ENCODE measurements at regions not wholly inside any gene's neighbourhood (a gene's known extent, or its start where the extent isn't known, plus 50 kb on each side); places are given as distances from the start of the nearest gene placed in this dataset.

- Histone ChIP-seq H3K27ac (replicated peaks) (no peak overlapping the region), H3K27me3 (ENCODE audit: insufficient read depth, poor library complexity, severe bottlenecking) (peaks cover 3% of the 10 kb centered on the region), H3K4me3 (replicated peaks; ENCODE audit: insufficient read depth, low read length) (no peak overlapping the region)
- peak in 1 of 2 experiments; percentile 7 for DNase-seq (ENCODE audit: low read depth in 1 of 2, low spot score in 1 of 2)
- TF ChIP-seq SPI1 (IDR thresholded peaks at IDR 0.05; ENCODE audit: borderline replicate concordance, low read depth) (no peak), GABPA (IDR thresholded peaks at IDR 0.05; ENCODE audit: low read depth) (no peak), REST (IDR thresholded peaks at IDR 0.05; ENCODE audit: insufficient replicate concordance, low read depth) (no peak)
Observed at GRCh38 chr12:100675432-100675831, 101.9 kb downstream of the GAS2L3 start.

- no peak overlapping the region for H3K27ac ChIP-seq (replicated peaks)
- no peak for DNase-seq (ENCODE audit: low read depth in 1 of 2, low spot score in 1 of 2)
- no peaks in the 10 kb centered on the region for H3K27me3 ChIP-seq (ENCODE audit: insufficient read depth, poor library complexity, severe bottlenecking)
- TF ChIP-seq SPI1 (IDR thresholded peaks at IDR 0.05; ENCODE audit: borderline replicate concordance, low read depth) (no peak), REST (IDR thresholded peaks at IDR 0.05; ENCODE audit: insufficient replicate concordance, low read depth) (no peak), POLR2AphosphoS5 (IDR thresholded peaks at IDR 0.05; ENCODE audit: low read depth) (no peak), CTCF (IDR thresholded peaks at IDR 0.05; ENCODE audit: insufficient read depth, low read length) (no peak)
- H3K4me3 ChIP-seq (replicated peaks; ENCODE audit: insufficient read depth, low read length) = no peak overlapping the region
Observed at GRCh38 chr12:100681074-100681473, 107.6 kb downstream of the GAS2L3 start.

- DNase-seq (ENCODE audit: low read depth in 1 of 2, low spot score in 1 of 2) = no peak
- no peaks in the 10 kb centered on the region for H3K27me3 ChIP-seq (ENCODE audit: insufficient read depth, poor library complexity, severe bottlenecking)
- no peak overlapping the region for H3K4me3 ChIP-seq (replicated peaks; ENCODE audit: insufficient read depth, low read length)
- H3K27ac ChIP-seq (replicated peaks) = no peak overlapping the region
- TF ChIP-seq REST (IDR thresholded peaks at IDR 0.05; ENCODE audit: insufficient replicate concordance, low read depth) (no peak), CTCF (IDR thresholded peaks at IDR 0.05; ENCODE audit: insufficient read depth, low read length) (no peak), SPI1 (IDR thresholded peaks at IDR 0.05; ENCODE audit: borderline replicate concordance, low read depth) (no peak), GABPA (IDR thresholded peaks at IDR 0.05; ENCODE audit: low read depth) (no peak), POLR2AphosphoS5 (IDR thresholded peaks at IDR 0.05; ENCODE audit: low read depth) (no peak)
Observed at GRCh38 chr12:100682178-100682577, 108.7 kb downstream of the GAS2L3 start.

GRCh38 chr12:100687686-100688085, 106.9 kb upstream of the ANO4 start:
- TF ChIP-seq POLR2AphosphoS5 (IDR thresholded peaks at IDR 0.05; ENCODE audit: low read depth) (no peak), REST (IDR thresholded peaks at IDR 0.05; ENCODE audit: insufficient replicate concordance, low read depth) (no peak), SPI1 (IDR thresholded peaks at IDR 0.05; ENCODE audit: borderline replicate concordance, low read depth) (no peak), GABPA (IDR thresholded peaks at IDR 0.05; ENCODE audit: low read depth) (no peak), CTCF (IDR thresholded peaks at IDR 0.05; ENCODE audit: insufficient read depth, low read length) (no peak)
- no peak overlapping the region for H3K4me3 ChIP-seq (replicated peaks; ENCODE audit: insufficient read depth, low read length)
- no peak for DNase-seq (ENCODE audit: low read depth in 1 of 2, low spot score in 1 of 2)
- H3K27ac ChIP-seq (replicated peaks) = no peak overlapping the region
- no peaks in the 10 kb centered on the region for H3K27me3 ChIP-seq (ENCODE audit: insufficient read depth, poor library complexity, severe bottlenecking)

All from HL-60 (cell line).